Amygdala (tissue), 56 donors: ENCODE measurements at regions not wholly inside any gene's neighbourhood (a gene's known extent, or its start where the extent isn't known, plus 50 kb on each side); places are given as distances from the start of the nearest gene placed in this dataset.
"Not testable (repeated sequence)": the region's sequence is repeated elsewhere in the genome, so short reads cannot be mapped to it uniquely, and the experiment has no call there.

Experiments used
- DNase-seq, 56 donors: peaks; one replicate each; lab custom pipeline; 2025; lab: John Stamatoyannopoulos, UW

- DNase-seq: peak in 5 of 56 donors; percentile 2 to 31 (median 8)
These were observed 352.4 kb upstream of the ARHGEF26 start for GRCh38 chr3:153768561-153769469.

- no peak for DNase-seq
These were observed 338.1 kb upstream of the ARHGEF26 start for GRCh38 chr3:153783106-153783505.

GRCh38 chr3:153783741-153784480 lies 337.3 kb upstream of the ARHGEF26 start:
- DNase-seq: no peak

GRCh38 chr3:153785901-153786300 lies 335.3 kb upstream of the ARHGEF26 start:
- DNase-seq: no peak

- DNase-seq: no peak
These were observed 331.8 kb upstream of the ARHGEF26 start for GRCh38 chr3:153789380-153789779.

- not testable (repeated sequence) for DNase-seq
These were observed 324.1 kb upstream of the ARHGEF26 start for GRCh38 chr3:153797056-153797455.

- DNase-seq: no peak
These were observed 312.1 kb upstream of the ARHGEF26 start for GRCh38 chr3:153809097-153809496.

- DNase-seq: no peak
These were observed 302.9 kb upstream of the ARHGEF26 start for GRCh38 chr3:153818338-153818737.

- DNase-seq: no peak
These were observed 301.2 kb upstream of the ARHGEF26 start for GRCh38 chr3:153820035-153820434.

- not testable (repeated sequence) for DNase-seq
These were observed 292.8 kb upstream of the ARHGEF26 start for GRCh38 chr3:153828346-153828745.

GRCh38 chr3:153829606-153830170 lies 291.5 kb upstream of the ARHGEF26 start:
- no peak for DNase-seq

- DNase-seq: no peak
These were observed 290.6 kb upstream of the ARHGEF26 start for GRCh38 chr3:153830552-153830951.

- no peak for DNase-seq
These were observed 285.6 kb upstream of the ARHGEF26 start for GRCh38 chr3:153835540-153835939.

GRCh38 chr3:153840487-153840886 lies 280.7 kb upstream of the ARHGEF26 start:
- no peak for DNase-seq

- DNase-seq: no peak
These were observed 277.2 kb upstream of the ARHGEF26 start for GRCh38 chr3:153843994-153844393.

- no peak for DNase-seq
These were observed 275.9 kb upstream of the ARHGEF26 start for GRCh38 chr3:153845311-153845710.

- peak in 25 of 56 donors; percentile 2 to 57 (median 14) for DNase-seq
These were observed 272.5 kb upstream of the ARHGEF26 start for GRCh38 chr3:153848702-153849101.

- no peak for DNase-seq
These were observed 268.8 kb upstream of the ARHGEF26 start for GRCh38 chr3:153852355-153852754.

- DNase-seq: no peak
These were observed 268.0 kb upstream of the ARHGEF26 start for GRCh38 chr3:153853163-153853562.

GRCh38 chr3:153855772-153856171 lies 265.4 kb upstream of the ARHGEF26 start:
- no peak for DNase-seq

GRCh38 chr3:153856932-153857331 lies 264.3 kb upstream of the ARHGEF26 start:
- DNase-seq: no peak
